Stimulated activated naive CD4-positive, alpha-beta T cell (primary cell): ENCODE measurements at regions not wholly inside any gene's neighbourhood (a gene's known extent, or its start where the extent isn't known, plus 50 kb on each side); places are given as distances from the start of the nearest gene placed in this dataset.
"Not testable (repeated sequence)": the region's sequence is repeated elsewhere in the genome, so short reads cannot be mapped to it uniquely, and the experiment has no call there.

ENCODE experiments used
- DNase-seq, 6 experiments: peaks; one replicate each; lab custom pipeline; 2025; lab: John Stamatoyannopoulos, UW

DNA sequence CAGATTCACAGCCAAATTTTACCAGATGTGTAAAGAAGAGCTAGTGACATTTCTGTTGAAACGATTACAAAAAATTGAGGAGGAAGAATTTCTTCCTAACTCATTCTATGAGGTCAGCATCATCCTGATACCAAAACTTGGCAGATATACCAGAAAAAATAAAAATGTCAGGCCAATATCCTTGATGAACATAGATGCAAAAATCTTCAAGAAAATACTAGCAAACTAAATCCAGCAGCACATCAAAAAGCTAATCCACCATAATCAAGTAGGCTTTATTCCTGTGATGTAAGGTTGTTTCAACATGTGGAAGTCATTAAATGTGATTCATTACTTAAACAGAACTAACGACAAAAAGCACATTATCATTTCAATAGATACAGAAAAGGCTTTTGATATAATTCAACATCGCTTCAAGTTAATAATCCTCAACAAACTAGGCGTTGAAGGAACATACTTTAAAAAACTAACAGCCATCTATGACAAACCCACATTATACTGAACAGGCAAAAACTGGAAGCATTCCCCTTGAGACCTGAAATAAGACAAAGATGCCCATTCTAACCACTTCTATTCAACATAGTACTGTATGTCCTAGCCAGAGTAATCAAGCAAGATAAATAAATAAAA, 807.7 kb upstream of the ZWINT start:
- no peak for DNase-seq

DNA sequence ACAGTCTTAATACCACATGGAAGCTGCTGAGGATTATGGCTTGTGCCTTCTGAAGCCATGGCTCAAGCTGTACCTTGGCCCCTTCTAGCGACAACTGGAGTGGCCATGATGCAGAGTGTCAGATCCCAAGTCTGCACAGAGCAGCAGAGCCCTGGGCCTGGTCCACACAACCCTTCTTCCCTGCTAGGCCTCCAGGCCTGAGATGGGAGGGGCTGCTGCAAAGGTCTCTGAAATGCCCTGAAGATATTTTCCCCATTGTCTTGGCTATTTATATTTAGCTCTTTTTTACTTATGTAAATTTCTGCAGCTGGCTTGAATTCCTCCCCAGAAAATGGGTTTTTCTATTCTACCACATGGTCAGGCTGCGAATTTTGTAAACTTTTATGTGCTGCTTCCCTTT, 804.6 kb upstream of the ZWINT start:
- DNase-seq: no peak

DNA sequence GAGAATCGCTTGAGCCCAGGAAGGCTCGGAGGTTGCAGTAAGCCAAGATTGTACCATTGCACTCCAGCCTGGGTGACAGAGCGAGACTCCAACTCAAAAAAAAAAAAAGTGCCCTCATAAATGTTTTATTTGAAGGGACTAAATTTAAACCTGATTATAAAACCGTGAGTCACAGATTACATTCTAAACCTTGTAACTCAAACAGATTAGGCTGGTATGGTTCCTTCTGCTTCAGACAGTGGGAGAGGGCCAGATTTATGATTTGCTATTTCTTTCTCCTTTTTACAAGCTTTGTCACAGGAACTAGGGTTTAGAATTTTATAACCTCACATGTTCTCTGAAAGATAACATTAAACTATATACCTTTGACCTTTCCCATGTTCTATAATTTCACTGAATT, 801.2 kb upstream of the ZWINT start:
- DNase-seq: no peak

DNA sequence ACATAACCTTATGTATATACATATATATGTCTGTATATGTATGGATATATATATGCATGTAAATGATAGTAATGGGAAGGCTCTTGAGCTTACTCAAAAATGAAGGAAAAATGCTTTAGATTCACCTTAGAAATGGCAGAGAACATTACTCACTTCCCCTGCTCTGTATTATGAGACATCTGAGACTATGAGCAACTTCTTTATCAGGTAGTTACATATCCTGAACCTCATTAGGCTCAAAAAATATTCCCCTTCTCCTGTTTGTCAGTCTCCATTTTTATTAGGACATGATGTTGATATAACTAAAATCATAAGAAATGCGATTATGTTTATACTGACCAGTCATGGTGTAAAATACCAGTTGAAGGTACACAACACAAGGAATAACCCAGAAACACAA, 800.1 kb upstream of the ZWINT start:
- DNase-seq: no peak

DNA sequence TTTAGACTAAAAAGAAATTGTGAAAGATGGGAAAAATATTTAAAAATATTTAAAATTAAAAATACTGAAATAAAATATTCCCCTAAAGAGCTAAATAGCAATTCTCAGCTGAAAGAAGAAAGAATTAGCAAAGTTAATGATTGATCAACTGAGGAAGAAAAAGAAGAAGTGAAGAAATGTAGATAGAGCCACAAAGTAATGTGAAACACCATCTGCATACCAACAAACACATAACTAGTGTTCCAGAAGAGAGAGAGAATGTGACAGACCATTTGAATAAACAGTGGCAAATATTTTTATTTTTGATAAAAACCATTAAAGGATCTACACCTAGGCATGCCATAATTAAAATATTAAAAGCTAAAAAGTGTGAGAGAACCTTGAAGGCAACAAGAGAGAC, 784.5 kb upstream of the ZWINT start:
- DNase-seq: no peak

DNA sequence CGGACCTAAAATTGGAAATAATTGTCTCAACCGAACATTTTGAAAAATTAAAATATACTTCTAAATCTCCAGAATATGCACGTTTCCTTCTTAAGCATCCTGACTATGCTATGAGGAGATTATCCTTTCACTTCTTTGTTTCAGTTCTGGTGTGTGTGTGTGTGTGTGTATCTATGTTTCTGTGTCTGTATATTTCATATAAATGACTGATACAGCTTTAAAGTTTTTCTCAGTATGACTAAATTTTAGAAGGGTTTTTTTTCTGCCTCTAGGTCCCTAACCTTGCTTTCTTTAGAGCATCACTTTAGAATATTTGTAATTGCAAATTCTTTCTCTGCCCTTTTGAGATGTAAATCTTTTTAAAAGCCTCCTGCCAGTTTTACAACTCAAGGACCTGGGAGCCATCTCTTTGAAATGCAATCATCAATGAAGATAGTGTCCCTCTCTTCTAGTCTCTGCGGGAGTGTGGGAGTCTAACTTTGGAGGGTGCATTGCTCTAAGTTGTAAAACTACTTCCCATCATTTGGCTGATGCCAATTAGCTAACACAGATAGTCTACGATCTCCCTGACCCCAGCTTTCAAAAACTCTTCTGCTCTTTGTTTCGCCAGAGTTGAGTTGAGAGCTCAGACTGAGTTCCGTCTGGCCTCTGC, 782.0 kb upstream of the ZWINT start:
- no peak for DNase-seq

DNA sequence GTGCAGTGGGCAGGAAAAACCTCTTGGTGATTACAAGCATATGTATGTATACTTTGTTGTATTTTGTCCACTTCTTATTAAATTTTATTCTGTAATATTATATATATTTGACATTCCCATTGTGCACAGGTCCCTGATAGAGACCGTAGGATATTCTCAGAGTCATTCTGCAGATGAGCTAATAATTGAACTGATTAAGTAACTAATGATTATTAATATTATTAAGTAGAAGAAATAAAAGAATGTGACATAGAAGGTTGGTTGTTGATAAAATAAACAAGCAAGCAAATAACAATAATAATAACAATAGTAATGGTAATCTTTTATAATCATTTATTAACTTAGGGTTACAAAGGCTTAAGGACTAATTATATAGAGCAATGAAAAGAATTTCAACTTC, 780.6 kb upstream of the ZWINT start:
- DNase-seq: no peak

DNA sequence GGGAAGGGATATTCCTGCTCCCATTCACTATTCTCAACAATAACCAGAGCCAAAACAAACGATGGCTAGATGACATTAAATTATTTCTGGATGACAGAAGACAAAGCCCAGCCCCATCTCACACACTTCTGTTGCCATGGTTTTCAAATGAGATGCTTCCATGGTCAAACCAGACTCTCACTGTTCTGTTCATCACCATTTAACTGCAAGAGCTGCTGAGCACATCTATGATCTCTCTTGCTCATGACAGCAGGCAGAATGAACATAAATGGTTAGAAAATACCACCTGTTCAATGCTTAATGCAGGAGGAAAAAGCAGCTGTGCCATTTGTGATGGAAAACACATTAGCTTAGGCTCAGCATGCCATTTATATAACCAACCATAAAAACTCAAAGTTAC, 758.6 kb upstream of the ZWINT start:
- no peak for DNase-seq

DNA sequence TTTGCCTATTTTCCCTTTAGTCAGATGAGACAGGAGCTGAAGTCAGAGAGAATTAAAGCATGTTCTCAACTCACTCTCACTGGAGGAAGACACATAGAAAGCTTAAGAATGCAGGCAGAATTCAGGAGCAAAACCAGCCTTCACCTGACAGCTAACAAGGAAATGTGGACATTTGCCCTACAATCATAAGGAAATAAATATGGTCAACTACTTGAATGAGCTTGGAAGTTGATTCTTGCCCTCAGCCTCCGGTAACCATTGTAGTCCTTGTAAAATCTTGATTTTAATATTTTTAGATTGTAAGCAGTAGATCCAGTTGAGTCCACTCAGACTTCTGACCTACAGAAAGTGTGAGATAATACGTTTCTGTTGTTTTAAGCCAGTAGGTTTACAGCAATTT, 752.5 kb upstream of the ZWINT start:
- no peak for DNase-seq

DNA sequence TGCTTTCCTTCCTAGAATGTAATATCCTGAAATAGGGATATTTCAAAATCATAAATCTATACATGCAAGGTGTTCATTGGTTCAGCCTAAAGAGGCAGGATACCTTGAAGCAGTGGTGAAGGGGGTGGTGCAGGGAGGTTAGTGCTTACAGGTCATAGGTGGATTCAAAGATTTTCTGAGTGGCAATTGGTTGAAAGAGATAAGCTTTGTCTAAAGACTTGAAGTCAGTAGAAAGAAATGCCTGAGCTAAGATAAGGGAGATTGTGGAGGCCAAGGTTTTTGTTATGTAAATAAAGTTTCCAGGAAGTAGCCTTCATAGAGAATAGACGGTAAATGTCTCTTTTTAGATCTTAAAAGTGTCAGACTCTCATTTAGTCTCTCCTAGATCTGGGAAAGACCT, 741.2 kb upstream of the ZWINT start:
- DNase-seq: no peak

DNA sequence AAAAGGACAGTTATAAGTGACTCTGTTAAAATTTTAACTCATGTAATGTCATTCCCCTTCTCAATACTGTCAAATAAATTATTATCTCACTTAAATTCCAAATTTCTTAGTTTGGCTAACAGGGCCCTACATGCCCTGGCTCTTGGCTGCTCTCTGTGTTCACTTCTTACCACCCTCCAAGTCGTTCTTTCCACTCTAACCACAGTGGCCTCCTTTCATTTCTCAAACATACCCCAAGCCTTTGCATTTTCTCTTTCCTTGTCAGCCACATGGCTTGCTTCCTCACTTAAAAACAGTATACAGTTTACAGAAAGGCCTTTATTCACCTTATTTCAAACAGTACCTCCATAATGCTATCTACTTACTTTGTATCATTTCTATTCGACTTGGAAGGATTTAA, 737.1 kb upstream of the ZWINT start:
- DNase-seq: no peak

DNA sequence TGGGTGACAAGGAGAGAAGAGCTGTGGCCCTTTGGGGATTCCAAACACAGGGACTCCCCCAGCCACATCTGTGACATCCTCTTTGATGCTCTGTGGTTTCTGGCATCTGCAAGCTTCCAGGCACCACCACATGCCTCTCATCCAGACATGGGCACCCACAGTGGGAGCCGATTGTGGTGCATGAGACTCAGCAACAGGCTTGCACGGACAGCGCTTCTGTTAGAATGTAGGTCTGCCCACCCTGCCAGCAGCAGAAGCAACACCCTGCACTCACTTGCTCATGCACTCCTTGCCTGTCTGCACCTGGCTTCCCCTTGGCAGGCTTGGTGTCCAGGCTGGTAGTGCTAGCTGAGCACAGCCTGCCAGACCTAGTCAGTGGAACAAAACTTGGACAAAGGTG, 735.0 kb upstream of the ZWINT start:
- DNase-seq: no peak

DNA sequence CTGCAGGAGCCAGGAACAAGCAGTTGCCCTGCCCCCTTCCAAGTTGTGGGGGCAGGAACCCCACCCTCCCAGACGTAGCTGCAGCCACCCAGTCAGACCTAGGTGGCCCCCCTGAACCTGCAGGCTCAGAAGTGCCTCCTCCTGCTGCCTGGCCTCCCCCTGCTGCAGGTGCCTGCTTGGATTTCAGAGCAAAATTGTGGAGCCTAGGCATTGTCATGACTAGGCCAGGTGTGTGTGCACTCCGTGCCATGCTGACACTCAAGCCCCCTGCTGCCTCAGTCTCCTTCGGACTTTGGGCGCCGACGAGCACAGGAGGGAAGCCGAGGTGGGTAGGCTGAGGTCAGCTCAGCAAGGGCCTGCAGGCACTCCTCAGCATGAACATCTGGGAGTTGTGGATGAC, 733.9 kb upstream of the ZWINT start:
- no peak for DNase-seq

DNA sequence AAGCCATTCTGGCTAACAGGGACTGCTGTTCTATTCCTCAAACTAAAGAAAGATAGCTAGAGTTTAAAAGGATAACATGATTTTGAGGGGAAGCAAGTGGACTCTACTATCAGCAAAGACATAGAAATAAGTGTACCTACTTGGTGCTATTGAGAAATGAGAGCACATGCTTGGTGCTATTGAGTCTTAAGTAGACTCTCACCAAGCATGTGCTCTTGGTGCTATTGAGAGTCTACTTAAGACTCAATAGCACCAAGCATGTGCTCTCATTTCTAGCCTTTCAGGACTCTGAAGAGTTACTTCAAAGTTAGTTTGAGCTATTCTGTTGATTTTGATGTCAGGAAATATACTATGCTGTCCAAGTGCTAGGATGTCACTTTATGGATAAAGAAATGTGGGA, 733.0 kb upstream of the ZWINT start:
- DNase-seq: no peak

DNA sequence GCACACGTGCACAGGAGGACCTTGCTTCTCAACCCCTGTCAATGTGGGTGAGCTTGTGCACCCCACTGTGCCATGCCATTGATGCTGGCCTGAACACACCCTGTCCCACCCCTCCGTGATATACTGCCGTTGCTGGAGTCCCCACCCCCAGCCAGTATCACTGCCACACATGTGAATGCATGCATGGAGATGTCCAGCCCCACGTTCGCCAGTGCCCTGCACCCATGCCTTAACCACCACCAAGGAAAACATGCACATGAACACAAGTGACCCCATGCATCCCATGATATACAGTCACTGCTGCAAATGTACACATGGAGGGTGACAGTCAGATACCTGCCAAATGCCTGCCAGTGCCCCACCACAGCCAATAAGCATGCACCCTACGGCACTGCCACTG, 692.5 kb upstream of the ZWINT start:
- no peak for DNase-seq

DNA sequence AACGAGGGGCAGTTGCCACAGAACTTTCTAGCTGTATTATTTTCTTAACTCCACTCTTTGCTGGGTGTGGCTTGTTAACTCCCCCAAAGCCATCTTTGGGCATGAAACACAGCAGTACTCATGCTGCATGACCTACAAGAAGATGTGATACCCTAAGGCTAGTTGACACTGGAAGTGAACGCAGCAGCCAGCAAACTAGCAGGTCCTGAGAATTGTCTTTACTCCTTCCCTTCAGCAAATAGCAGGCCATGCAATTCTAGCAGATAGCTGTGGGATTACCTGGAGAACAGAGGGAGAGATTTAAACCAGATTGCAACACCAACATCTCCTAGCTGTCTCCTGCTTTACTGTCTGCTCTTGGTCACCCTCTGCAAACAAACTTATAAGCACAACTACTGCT, 688.0 kb upstream of the ZWINT start:
- no peak for DNase-seq

DNA sequence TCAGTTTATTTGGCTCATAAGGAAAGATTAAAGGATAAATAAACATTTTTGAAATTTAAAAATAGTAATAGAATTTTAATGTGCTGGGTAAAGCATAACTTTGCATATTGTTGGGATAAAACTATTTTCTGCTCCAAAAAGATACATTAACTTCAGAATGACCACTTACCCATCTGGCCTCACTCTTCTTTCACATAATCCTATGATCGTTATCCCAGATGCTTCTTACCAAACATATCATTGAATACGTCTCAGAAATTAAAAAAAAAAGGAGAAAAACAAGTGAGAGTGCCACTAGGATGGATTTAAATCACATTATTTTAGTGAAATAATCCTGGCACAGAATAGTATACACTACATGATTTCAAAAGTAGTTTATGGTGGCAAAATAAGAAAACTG, 677.5 kb upstream of the ZWINT start:
- no peak for DNase-seq

DNA sequence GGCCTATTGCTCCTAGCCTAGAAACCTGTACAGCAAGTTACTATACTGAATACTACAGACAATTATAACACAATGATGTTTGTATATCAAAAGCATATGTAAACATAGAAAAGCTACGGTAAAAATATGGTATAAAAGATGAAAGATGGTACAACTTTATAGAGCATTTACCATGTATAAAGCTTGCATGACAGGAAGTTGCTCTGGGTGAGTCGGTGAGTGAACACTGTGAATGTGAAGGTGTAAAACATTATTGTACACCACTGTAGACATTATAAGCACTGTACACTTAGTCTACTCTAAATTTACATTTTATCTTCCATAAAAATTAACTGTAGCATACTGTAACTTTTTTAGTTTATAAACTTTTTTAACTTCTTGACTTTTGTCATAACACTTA, 674.3 kb upstream of the ZWINT start:
- no peak for DNase-seq

DNA sequence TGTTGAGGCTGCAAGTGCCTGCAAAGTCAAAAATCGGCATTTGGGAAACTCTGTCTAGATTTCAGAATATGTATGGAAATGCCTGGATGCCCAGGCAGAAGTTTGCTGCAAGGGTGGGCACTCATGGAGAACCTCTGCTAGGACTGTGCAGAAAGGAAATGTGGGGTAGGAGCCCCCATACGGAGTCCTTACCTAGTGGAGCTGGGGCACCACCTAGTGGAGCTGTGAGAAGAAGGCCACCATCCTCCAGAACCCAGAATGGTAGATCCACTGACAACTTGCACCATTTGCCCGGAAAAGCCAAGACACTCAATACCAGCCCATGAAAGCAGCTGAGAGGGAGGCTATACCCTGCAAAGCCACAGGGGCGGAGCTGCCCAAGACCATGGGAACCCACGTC, 671.2 kb upstream of the ZWINT start:
- DNase-seq: not testable (repeated sequence)

DNA sequence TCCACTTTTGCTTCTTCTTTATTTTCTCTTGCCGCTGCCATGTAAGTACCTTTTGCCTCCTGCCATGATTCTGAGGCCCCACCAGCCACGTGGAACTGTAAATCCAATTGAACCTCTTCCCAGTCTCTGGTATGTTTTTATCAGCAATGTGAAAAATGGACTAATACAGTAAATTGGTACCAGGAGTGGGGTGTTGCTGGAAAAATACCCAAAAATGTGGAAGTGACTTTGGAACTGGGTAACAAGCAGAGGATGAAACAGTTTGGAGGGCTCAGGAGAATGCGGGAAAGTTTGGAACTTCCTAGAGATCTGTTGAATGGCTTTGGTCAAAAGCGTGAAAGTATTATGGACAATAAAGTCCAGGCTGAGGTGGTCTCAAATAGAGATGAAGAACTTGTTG, 670.3 kb upstream of the ZWINT start:
- no peak for DNase-seq

DNA sequence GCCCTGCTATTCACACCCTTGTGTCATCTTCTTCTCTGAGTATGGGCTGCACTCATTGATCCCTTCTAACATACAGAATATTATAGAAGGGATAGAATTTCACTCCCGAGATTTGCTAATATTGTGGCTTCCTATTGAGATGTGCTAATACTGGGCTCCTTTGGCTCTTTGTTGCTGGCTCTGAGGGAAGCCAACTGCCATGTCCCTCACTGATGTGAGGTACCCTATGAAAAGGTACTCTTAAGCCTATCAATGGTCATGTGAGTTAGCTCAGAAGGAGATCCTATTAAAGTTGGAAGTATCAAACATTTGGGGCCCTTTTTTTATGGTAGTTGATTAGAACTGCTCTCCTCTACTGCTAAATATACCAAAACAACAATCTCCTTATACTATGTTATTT, 665.2 kb upstream of the ZWINT start:
- no peak for DNase-seq

DNA sequence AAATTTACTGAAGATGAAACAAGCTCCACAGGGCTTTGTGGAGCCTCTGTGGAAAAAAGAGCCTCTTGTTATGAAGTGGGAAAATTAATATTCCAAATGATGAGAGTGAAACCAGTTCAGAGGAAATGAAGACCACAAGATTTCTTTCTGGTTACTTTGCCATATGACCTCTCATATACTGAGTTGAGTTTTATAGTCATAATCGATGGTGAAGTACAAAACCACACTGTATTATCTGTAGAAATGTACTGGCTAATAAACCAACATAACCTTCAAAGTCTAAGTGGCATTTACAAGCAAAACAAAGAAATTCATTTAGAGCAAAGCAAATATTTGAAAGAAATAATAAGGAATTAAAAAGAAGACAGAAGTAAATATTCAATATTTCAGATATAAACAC, 662.6 kb upstream of the ZWINT start:
- DNase-seq: no peak

DNA sequence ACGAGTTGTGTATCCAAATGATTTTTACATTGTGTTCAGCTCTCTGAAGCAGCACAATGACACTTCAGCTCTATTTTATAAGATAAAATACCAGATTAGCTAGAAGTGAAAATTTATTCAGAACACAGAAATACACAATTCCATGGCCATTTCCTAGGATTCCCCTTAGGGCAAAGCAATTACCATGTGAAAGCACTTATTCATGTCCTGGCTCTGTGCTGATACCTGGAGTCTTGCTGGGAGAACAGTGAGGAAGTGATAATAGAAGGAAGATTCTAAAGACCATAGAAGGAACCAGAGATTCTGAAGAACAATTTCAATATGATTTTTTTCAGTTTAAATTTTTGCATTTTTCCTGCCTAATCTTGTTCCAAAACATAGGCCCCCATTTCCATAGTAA, 657.4 kb upstream of the ZWINT start:
- no peak for DNase-seq

DNA sequence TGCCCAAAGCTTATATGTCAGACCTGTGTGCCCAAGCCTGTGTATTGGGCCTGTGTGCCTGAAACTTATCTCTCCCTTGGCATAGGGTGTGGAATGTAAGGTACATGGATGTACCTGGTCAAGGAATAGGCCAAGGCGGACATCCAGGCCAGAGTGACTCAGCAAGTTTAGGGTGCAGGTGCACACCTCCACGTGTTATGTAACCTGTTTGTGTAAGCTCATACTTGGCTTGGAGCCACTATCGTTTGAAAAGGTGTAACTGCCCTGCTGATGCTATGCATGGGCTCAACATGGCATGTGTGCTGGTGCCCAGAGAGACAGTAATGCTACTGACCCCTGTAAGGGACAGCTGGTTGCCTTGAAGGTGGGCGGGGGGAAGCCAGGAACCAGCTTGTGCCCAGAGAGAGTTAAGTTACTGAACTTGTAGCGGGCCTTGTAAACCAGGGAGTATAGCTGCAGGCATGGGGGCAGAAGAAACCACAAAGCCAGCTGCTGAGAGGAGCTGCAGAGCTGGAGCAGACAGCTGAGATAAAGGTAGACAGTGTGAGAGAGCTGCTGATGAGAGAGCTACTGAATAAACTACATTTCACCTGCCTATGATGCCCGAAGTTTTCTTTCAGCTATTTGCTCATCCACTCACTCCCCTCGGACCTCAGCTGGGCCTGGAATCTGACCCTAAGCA, 656.4 kb upstream of the ZWINT start:
- DNase-seq: no peak
